ENCODE measurements at regions not wholly inside any gene's neighbourhood (a gene's known extent, or its start where the extent isn't known, plus 50 kb on each side); places are given as distances from the start of the nearest gene placed in this dataset.

- H3K27ac ChIP-seq (replicated peaks), result no peak overlapping the region
- H3K27me3 ChIP-seq (ENCODE audit: insufficient read depth, poor library complexity, severe bottlenecking), result no peaks in the 10 kb centered on the region
- TF ChIP-seq CTCF (IDR thresholded peaks at IDR 0.05; ENCODE audit: insufficient read depth, low read length), result no peak
- TF ChIP-seq SPI1 (IDR thresholded peaks at IDR 0.05; ENCODE audit: borderline replicate concordance, low read depth), result no peak
- TF ChIP-seq POLR2AphosphoS5 (IDR thresholded peaks at IDR 0.05; ENCODE audit: low read depth), result no peak
- no peak for TF ChIP-seq REST (IDR thresholded peaks at IDR 0.05; ENCODE audit: insufficient replicate concordance, low read depth)
- TF ChIP-seq GABPA (IDR thresholded peaks at IDR 0.05; ENCODE audit: low read depth), result no peak
- H3K4me3 ChIP-seq (replicated peaks; ENCODE audit: insufficient read depth, low read length), result no peak overlapping the region
- no peak for DNase-seq (ENCODE audit: low read depth in 1 of 2, low spot score in 1 of 2)
Observed at GRCh38 chr6:134690048-134690447, 259.9 kb downstream of the ALDH8A1 start.

GRCh38 chr6:134689641-134690040, 260.3 kb downstream of the ALDH8A1 start:
- Histone ChIP-seq H3K27ac (replicated peaks) (no peak overlapping the region), H3K4me3 (replicated peaks; ENCODE audit: insufficient read depth, low read length) (no peak overlapping the region), H3K27me3 (ENCODE audit: insufficient read depth, poor library complexity, severe bottlenecking) (no peaks in the 10 kb centered on the region)
- no peak for DNase-seq (ENCODE audit: low read depth in 1 of 2, low spot score in 1 of 2)
- TF ChIP-seq CTCF (IDR thresholded peaks at IDR 0.05; ENCODE audit: insufficient read depth, low read length) (no peak), SPI1 (IDR thresholded peaks at IDR 0.05; ENCODE audit: borderline replicate concordance, low read depth) (no peak), POLR2AphosphoS5 (IDR thresholded peaks at IDR 0.05; ENCODE audit: low read depth) (no peak), REST (IDR thresholded peaks at IDR 0.05; ENCODE audit: insufficient replicate concordance, low read depth) (no peak), GABPA (IDR thresholded peaks at IDR 0.05; ENCODE audit: low read depth) (no peak)

- Histone ChIP-seq H3K27ac (replicated peaks) (no peak overlapping the region), H3K4me3 (replicated peaks; ENCODE audit: insufficient read depth, low read length) (no peak overlapping the region), H3K27me3 (ENCODE audit: insufficient read depth, poor library complexity, severe bottlenecking) (no peaks in the 10 kb centered on the region)
- TF ChIP-seq CTCF (IDR thresholded peaks at IDR 0.05; ENCODE audit: insufficient read depth, low read length), result no peak
- no peak for TF ChIP-seq POLR2AphosphoS5 (IDR thresholded peaks at IDR 0.05; ENCODE audit: low read depth)
- TF ChIP-seq REST (IDR thresholded peaks at IDR 0.05; ENCODE audit: insufficient replicate concordance, low read depth), result no peak
- no peak for TF ChIP-seq GABPA (IDR thresholded peaks at IDR 0.05; ENCODE audit: low read depth)
- TF ChIP-seq SPI1 (IDR thresholded peaks at IDR 0.05; ENCODE audit: borderline replicate concordance, low read depth), result no peak
- no peak for DNase-seq (ENCODE audit: low read depth in 1 of 2, low spot score in 1 of 2)
Observed at GRCh38 chr6:134689177-134689576, 260.7 kb downstream of the ALDH8A1 start.

All from HL-60 (cell line).